Heart right ventricle (tissue), 16 donors: ENCODE measurements at regions not wholly inside any gene's neighbourhood (a gene's known extent, or its start where the extent isn't known, plus 50 kb on each side); places are given as distances from the start of the nearest gene placed in this dataset.
"Not testable (repeated sequence)": the region's sequence is repeated elsewhere in the genome, so short reads cannot be mapped to it uniquely, and the experiment has no call there.

Experiments used
- ATAC-seq, 8 donors: fragments of 200-7000 bp; cut with Tn5 transposase; one replicate each; pipeline ENCODE4 v1.9.1; 2020; ENCODE audit warnings: mild to moderate bottlenecking in 8 of 8, moderate library complexity in 8 of 8, moderate number of reproducible peaks in 1 of 8
- DNase-seq, 2 donors: peaks; one replicate each; pipeline ENCODE4 v3.0.0-alpha.2; 2020
- H3K27ac ChIP-seq, 10 donors: fragments of 200-600 bp; sonication (generic) in 2 of 10; one replicate each; pipeline versions ENCODE4 v1.5.0 to v1.8.0; 2020 to 2022; ENCODE audit warnings: mild to moderate bottlenecking in 3 of 10
- H3K27me3 ChIP-seq, 7 donors: fragments of 200-600 bp; one replicate each; pipeline ENCODE4 v1.8.0; 2021 to 2022; ENCODE audit warnings: mild to moderate bottlenecking in 2 of 7
- H3K36me3 ChIP-seq, 9 donors: fragments of 200-600 bp; sonication (generic) in 1 of 9; one replicate each; pipeline versions ENCODE4 v1.5.0 to v1.8.0; 2020 to 2022; ENCODE audit warnings: mild to moderate bottlenecking in 2 of 9
- H3K4me1 ChIP-seq, 9 donors: fragments of 200-600 bp; sonication (generic) in 1 of 9; one replicate each; pipeline versions ENCODE4 v1.5.0 to v1.8.0; 2020 to 2022; ENCODE audit warnings: mild to moderate bottlenecking in 4 of 9
- H3K4me3 ChIP-seq, 10 donors: fragments of 200-600 bp; sonication (generic) in 2 of 10; one replicate each; pipeline versions ENCODE4 v1.5.0 to v1.8.0; 2020 to 2022; ENCODE audit warnings: mild to moderate bottlenecking in 7 of 10, moderate library complexity in 2 of 10
- H3K9me3 ChIP-seq, 11 donors: fragments of 200-600 bp in 10 of 11; sonication (generic) in 2 of 11; one replicate each; pipeline versions ENCODE4 v1.5.0 to v1.8.0; 2013 to 2022; ENCODE audit warnings: mild to moderate bottlenecking in 2 of 11, control low read depth in 1 of 11, moderate library complexity in 1 of 11
- WGBS, 2 donors: extraction: QIAGEN DNeasy Blood & Tissue Kit; methylation state at CpG; one replicate each; pipeline ENCODE4 v1.1.7; 2013; ENCODE audit warnings: inconsistent platforms in 1 of 2; 5-methylcytosine and 5-hydroxymethylcytosine counted together
- intact Hi-C, 10 donors: fragments of 100-400 bp; cut with DNase I; formaldehyde crosslinking; loops; one replicate each; pipeline versions ENCODE4 v1.11.1 to v1.14.2; 2022
- TF ChIP-seq, protein P1 (sequence below), 9 donors: fragments of 200-600 bp; sonication (generic) in 2 of 9; IDR thresholded peaks; one replicate each; pipeline versions ENCODE4 v1.5.0 to v1.8.0; 2021 to 2022; ENCODE audit warnings: antibody characterized with exemption in 9 of 9, mild to moderate bottlenecking in 5 of 9, moderate library complexity in 1 of 9
- donor health status: Arrhythmogenic right ventricular cardiomyopathy.
- donor health status: ischemic (EF 13 %, LVEDD 7.1; RV severe dilation, severe dysfunction).
- donor health status: healthy with polysubstance abuse.
- donor health status: DM: no; HTN: yes; CAD: no.
- donor health status: DM: no; HTN: no; CAD: no.
- donor health status: ischemic (EF 25% LVEDD 6.9; RV normal size, moderate dysfunction).
- donor health status: ischemic (EF 25% LVEDD 5.7; RV mildly dilated, moderate dysfunction).
- donor health status: healthy.
- donor health status: DM: yes; HTN: yes; CAD: no.
- donor health status: Ischemic cardiomyopathy.
- donor health status: ischemic (EF 35%, LVEDD 5.7; RV mildly dilated, moderate dysfunction).
- donor health status: nonischemic (EF 11% LVEDD 7.7; RV severe dilation, severe dysfunction).
- donor health status: DM: yes; HTN: yes; CAD: no.
- donor health status: PGD.
- donor health status: ischemic (EF 29% LVEDD 5.4; RV normal size, mild dysfunction).
- donor health status: nonischemic (EF 23%, LVEDD 6.1; RV moderate dilation, normal function).

DNA sequence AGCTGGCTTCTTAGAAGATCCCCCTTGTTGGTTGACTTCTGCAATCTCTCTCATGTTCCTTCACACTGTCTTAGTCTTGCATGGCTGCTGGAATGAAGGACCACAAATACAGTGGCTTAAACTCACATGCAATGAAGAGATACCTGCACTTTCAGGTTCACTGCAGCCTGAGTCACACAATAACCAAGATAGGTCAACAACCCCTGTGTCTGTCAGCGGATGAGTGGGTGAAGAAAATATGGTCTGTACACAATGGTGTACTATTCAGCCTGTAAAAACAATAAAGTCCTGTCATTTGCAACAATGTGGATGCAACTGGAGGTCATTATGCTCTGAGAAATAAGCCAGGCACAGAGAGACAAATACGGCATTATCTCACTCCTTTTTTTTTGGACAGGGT, 373.8 kb upstream of the AMELY start:
- Histone ChIP-seq H3K9me3 (no peaks in the 10 kb centered on the region), H3K27ac (no peak overlapping the region), H3K27me3 (no peaks in the 10 kb centered on the region), H3K4me3 (no peak overlapping the region), H3K4me1 (peaks cover 0 to 43% (median 0%) of the 10 kb centered on the region in 9 donors), H3K36me3 (peaks cover 0 to 20% (median 0%) of the 10 kb centered on the region in 9 donors)
- TF ChIP-seq, protein P1, sequence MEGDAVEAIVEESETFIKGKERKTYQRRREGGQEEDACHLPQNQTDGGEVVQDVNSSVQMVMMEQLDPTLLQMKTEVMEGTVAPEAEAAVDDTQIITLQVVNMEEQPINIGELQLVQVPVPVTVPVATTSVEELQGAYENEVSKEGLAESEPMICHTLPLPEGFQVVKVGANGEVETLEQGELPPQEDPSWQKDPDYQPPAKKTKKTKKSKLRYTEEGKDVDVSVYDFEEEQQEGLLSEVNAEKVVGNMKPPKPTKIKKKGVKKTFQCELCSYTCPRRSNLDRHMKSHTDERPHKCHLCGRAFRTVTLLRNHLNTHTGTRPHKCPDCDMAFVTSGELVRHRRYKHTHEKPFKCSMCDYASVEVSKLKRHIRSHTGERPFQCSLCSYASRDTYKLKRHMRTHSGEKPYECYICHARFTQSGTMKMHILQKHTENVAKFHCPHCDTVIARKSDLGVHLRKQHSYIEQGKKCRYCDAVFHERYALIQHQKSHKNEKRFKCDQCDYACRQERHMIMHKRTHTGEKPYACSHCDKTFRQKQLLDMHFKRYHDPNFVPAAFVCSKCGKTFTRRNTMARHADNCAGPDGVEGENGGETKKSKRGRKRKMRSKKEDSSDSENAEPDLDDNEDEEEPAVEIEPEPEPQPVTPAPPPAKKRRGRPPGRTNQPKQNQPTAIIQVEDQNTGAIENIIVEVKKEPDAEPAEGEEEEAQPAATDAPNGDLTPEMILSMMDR (IDR thresholded peaks at IDR 0.05) = no peak
- no peak for ATAC-seq
- intact Hi-C loops = no loop called here
- no peak for DNase-seq
- WGBS, 2 donors = 66 to 69% methylated on average over 2 of the region's 2 CpGs

DNA sequence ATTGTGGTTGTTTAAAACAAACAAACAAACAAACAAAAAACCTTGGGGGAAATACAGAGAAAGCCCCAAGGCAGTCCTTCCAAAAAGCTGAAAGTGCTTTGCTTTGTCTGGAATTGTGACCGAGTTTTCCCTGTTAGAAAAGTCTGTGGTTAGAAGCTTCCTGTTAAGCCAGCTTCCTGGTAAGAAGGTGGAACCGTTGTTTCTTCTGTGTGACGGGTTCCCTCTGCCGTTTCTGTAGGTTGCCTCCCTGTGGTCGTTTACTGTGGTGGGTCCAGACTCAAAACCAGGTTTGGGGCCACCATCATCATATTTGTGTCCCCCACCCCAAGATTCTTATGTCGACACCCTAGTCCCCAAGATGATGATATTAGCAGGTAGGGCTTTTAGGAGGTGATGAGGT, 371.4 kb upstream of the AMELY start:
- Histone ChIP-seq H3K9me3 (no peaks in the 10 kb centered on the region), H3K4me1 (peaks cover 0 to 32% (median 0%) of the 10 kb centered on the region in 9 donors), H3K36me3 (peaks cover 0 to 20% (median 0%) of the 10 kb centered on the region in 9 donors), H3K4me3 (no peak overlapping the region), H3K27me3 (no peaks in the 10 kb centered on the region), H3K27ac (peak overlapping the region in 1 of 10 donors; percentile 1)
- WGBS, 2 donors = 38 to 53% methylated on average over 6 of the region's 6 CpGs
- intact Hi-C loops = no loop called here
- TF ChIP-seq, protein P1 (IDR thresholded peaks at IDR 0.05) = no peak
- no peak for DNase-seq
- ATAC-seq = no peak

DNA sequence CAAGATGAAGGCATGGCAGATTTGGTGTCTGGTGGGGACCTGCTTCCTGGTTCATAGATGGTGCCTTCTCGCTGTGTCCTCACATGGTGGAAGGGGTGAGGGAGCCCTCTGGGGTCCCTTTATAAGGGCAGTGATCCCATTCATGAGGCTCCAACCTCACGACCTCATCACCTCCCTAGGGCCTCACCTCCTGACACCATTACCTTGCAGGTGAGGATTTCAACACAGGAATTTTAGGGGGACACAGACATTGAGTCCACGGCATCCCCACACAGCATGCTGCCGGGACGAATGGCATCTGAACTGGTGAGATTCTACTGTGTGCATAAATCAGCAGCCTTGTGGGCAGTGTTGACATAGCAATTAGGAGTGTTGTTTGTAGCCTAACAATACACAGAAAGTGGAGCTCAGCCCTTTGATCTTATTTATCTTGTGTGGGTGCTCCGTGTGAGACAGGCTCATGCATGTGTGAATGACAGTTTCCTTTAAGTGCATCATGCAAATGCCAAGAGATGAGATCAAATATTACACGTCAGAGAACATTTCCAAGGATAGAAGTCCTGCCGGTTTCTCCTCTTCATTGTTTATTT, 368.7 kb upstream of the AMELY start:
- intact Hi-C loops, H3K4me3 ChIP-seq, H3K27me3 ChIP-seq, DNase-seq, H3K9me3 ChIP-seq: not testable (repeated sequence)
- 42 to 56% methylated on average over 6 to 8 of the region's 8 CpGs for WGBS, 2 donors
- H3K27ac ChIP-seq = peak overlapping the region in 1 of 10 donors; percentile 43
- peak in 1 of 8 donors; percentile 16 for ATAC-seq
- H3K36me3 ChIP-seq = peaks cover 0 to 11% (median 0%) of the 10 kb centered on the region in 9 donors
- peaks cover 0 to 44% (median 0%) of the 10 kb centered on the region in 9 donors for H3K4me1 ChIP-seq

DNA sequence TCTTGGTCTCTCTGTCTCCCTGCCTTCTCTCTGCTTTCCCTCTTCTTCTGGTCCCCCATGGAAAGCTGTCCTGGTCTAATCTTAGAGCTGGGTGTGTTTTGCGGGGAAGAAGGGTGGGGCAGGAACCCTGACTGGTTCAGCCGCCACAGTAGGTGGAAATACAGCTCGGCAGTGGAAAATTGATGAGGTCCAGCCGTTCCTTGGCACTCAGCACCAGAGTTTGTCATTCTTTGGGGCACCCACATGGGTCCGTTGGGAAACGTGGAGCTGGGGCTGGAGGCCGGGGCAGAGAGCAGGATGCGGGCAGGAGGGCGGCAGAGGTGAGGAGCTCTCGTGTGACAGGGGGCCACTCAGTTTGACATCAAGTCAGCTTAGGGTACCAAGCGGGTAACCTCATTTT, 364.2 kb upstream of the AMELY start:
- Histone ChIP-seq H3K4me1 (peaks cover 0 to 31% (median 0%) of the 10 kb centered on the region in 9 donors), H3K36me3 (no peaks in the 10 kb centered on the region), H3K27ac (peak overlapping the region in 7 of 10 donors; percentile 90 to 96 (median 94)), H3K27me3 (no peaks in the 10 kb centered on the region), H3K4me3 (peak overlapping the region in 6 of 10 donors; percentile 69 to 79 (median 74)), H3K9me3 (no peaks in the 10 kb centered on the region)
- peak in 3 of 8 donors; percentile 24 to 25 (median 24) for ATAC-seq
- intact Hi-C loops = no loop called here
- TF ChIP-seq, protein P1 (IDR thresholded peaks at IDR 0.05) = no peak
- WGBS, 2 donors = 12 to 17% methylated on average over 11 of the region's 11 CpGs
- peak; percentile 11 to 12 for DNase-seq

DNA sequence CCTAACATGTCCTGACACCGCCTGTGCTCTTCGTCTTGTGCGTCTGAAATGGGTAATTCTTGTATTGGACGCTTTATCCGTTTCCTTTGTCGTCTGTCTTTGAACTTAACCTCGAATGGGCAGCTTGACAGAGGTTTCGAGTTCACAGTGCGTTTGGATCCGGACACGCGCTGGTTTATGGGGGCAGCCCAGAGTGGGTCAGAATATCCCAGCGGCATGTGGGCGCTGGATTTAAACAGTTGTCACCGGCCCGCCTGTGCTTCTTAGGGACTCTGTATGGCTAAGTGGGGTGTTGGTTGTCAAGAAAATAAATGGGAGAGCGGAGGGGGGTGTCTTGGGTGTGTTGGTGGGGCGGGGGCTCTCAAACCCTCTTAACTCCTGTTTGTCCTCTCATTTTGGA, 363.5 kb upstream of the AMELY start:
- Histone ChIP-seq H3K27me3 (no peaks in the 10 kb centered on the region), H3K36me3 (no peaks in the 10 kb centered on the region), H3K4me3 (peak overlapping the region in 6 of 10 donors; percentile 69 to 79 (median 74)), H3K4me1 (peaks cover 0 to 31% (median 0%) of the 10 kb centered on the region in 9 donors), H3K27ac (peak overlapping the region in 7 of 10 donors; percentile 90 to 96 (median 94)), H3K9me3 (no peaks in the 10 kb centered on the region)
- peak in 1 of 2 donors; percentile 4 for DNase-seq
- TF ChIP-seq, protein P1 (IDR thresholded peaks at IDR 0.05) = no peak
- intact Hi-C loops = no loop called here
- ATAC-seq = peak in 2 of 8 donors; percentile 4 to 5
- 2 to 4% methylated on average over 18 of the region's 18 CpGs for WGBS, 2 donors
